Colonic mucosa (tissue), 4 donors: ENCODE measurements at regions not wholly inside any gene's neighbourhood (a gene's known extent, or its start where the extent isn't known, plus 50 kb on each side); places are given as distances from the start of the nearest gene placed in this dataset.

Experiments
- DNase-seq: peaks from one replicate; pipeline ENCODE4 v3.0.0-alpha.2; 2020
- H3K27ac ChIP-seq: fragments of 200-600 bp; one replicate; pipeline ENCODE4 v1.8.0; 2021
- H3K27me3 ChIP-seq: fragments of 200-600 bp; one replicate; pipeline ENCODE4 v1.8.0; 2021
- H3K36me3 ChIP-seq: fragments of 200-600 bp; one replicate; pipeline ENCODE4 v1.8.0; 2021
- H3K4me1 ChIP-seq: fragments of 200-600 bp; one replicate; pipeline ENCODE4 v1.8.0; 2021; ENCODE audit warnings: mild to moderate bottlenecking
- H3K4me3 ChIP-seq: fragments of 200-600 bp; one replicate; pipeline ENCODE4 v1.8.0; 2021
- H3K9ac ChIP-seq, 2 donors: one replicate each; pipeline ENCODE4 v1.7.0; 2013; ENCODE audit warnings: control low read depth in 2 of 2, low read depth in 2 of 2, low read length in 2 of 2
- H3K9me3 ChIP-seq: fragments of 200-600 bp; one replicate; pipeline ENCODE4 v1.8.0; 2021
- CTCF ChIP-seq: fragments of 200-600 bp; IDR thresholded peaks from one replicate; pipeline ENCODE4 v1.8.0; 2022; ENCODE audit warnings: antibody characterized with exemption, mild to moderate bottlenecking
- intact Hi-C: fragments of 100-400 bp; cut with DNase I; formaldehyde crosslinking; loops from one replicate; pipeline ENCODE4 v1.14.1; 2022
- donor health status: healthy.
- donor health status: DM: no; HTN: no; CAD: no.
- donor health status: DM: no; HTN: no; CAD: no.

- no peak overlapping the region for H3K27ac ChIP-seq
- H3K27me3 ChIP-seq = no peaks in the 10 kb centered on the region
- H3K36me3 ChIP-seq = no peaks in the 10 kb centered on the region
- no peak overlapping the region for H3K4me3 ChIP-seq
- H3K9ac ChIP-seq = no peak overlapping the region
- no peak for DNase-seq
- TF ChIP-seq CTCF = no peak
- no peaks in the 10 kb centered on the region for H3K4me1 ChIP-seq
- H3K9me3 ChIP-seq = no peaks in the 10 kb centered on the region
- intact Hi-C loops = no loop called here
These were observed 125.9 kb downstream of the GPCPD1 start for GRCh38 chr20:5484926-5485325.

- no peak for DNase-seq
- H3K4me1 ChIP-seq = no peaks in the 10 kb centered on the region
- TF ChIP-seq CTCF = no peak
- H3K36me3 ChIP-seq = no peaks in the 10 kb centered on the region
- intact Hi-C loops = no loop called here
- no peak overlapping the region for H3K27ac ChIP-seq
- H3K9ac ChIP-seq = no peak overlapping the region
- no peaks in the 10 kb centered on the region for H3K27me3 ChIP-seq
- no peaks in the 10 kb centered on the region for H3K9me3 ChIP-seq
- no peak overlapping the region for H3K4me3 ChIP-seq
These were observed 126.5 kb downstream of the GPCPD1 start for GRCh38 chr20:5484346-5484745.

GRCh38 chr20:5482791-5483190 is 128.0 kb downstream of the GPCPD1 start:
- H3K27ac ChIP-seq = no peak overlapping the region
- no peak overlapping the region for H3K4me3 ChIP-seq
- H3K36me3 ChIP-seq = no peaks in the 10 kb centered on the region
- TF ChIP-seq CTCF = no peak
- no peaks in the 10 kb centered on the region for H3K9me3 ChIP-seq
- no peak overlapping the region for H3K9ac ChIP-seq
- no peaks in the 10 kb centered on the region for H3K4me1 ChIP-seq
- DNase-seq = no peak
- H3K27me3 ChIP-seq = no peaks in the 10 kb centered on the region
- intact Hi-C loops = no loop called here

GRCh38 chr20:5481872-5482271 is 128.9 kb downstream of the GPCPD1 start:
- H3K4me3 ChIP-seq = no peak overlapping the region
- H3K9me3 ChIP-seq = no peaks in the 10 kb centered on the region
- H3K4me1 ChIP-seq = no peaks in the 10 kb centered on the region
- H3K27ac ChIP-seq = peak overlapping the region; percentile 44
- peak; percentile 35 for DNase-seq
- no peak overlapping the region for H3K9ac ChIP-seq
- TF ChIP-seq CTCF = no peak
- H3K36me3 ChIP-seq = no peaks in the 10 kb centered on the region
- intact Hi-C loops = no loop called here
- H3K27me3 ChIP-seq = no peaks in the 10 kb centered on the region

GRCh38 chr20:5480824-5481600 is 129.8 kb downstream of the GPCPD1 start:
- Histone ChIP-seq H3K4me3 (no peak overlapping the region), H3K36me3 (no peaks in the 10 kb centered on the region), H3K9ac (no peak overlapping the region), H3K4me1 (no peaks in the 10 kb centered on the region), H3K27ac (peak overlapping the region; percentile 44), H3K27me3 (no peaks in the 10 kb centered on the region), H3K9me3 (no peaks in the 10 kb centered on the region)
- DNase-seq = peak; percentile 63
- no peak for TF ChIP-seq CTCF
- intact Hi-C loops = no loop called here
